ENCODE measurements at regions not wholly inside any gene's neighbourhood (a gene's known extent, or its start where the extent isn't known, plus 50 kb on each side); places are given as distances from the start of the nearest gene placed in this dataset.

DNA sequence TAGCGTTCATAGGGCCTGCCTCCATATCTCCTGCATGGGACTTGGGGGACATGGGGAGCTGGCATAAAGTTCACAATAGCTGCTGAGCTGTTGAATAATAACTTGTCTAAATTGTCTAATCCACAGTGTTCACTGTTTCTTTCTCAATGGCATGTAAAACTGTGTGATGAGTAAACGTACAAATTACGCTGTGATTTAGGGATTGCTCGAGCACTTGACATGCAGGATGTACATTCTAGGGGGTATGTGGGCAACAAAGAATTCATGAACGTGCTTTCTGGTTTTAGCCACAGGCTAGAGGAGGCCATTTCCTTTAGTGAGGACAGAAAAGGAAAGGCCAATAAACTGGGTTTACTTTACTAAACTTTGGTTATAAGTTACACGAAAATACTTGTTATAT, 534.2 kb upstream of the ZWINT start:
- Histone ChIP-seq H3K79me2 (replicated peaks; ENCODE audit: insufficient read depth) (no peaks in the 10 kb centered on the region), H4K20me1 (replicated peaks; ENCODE audit: insufficient read depth) (no peaks in the 10 kb centered on the region), H3K4me2 (no peak overlapping the region), H3K4me1 (ENCODE audit: insufficient read depth) (no peaks in the 10 kb centered on the region), H3K27ac (ENCODE audit: low read depth) (no peak overlapping the region), H3K27me3 (ENCODE audit: insufficient read depth) (no peaks in the 10 kb centered on the region), H3K36me3 (ENCODE audit: insufficient read depth) (no peaks in the 10 kb centered on the region), H3K9me2 (ENCODE audit: insufficient read depth) (no peaks in the 10 kb centered on the region), H2AFZ (no peak overlapping the region), H3K4me3 (no peak overlapping the region), H3F3A (replicated peaks; ENCODE audit: low read depth) (no peaks in the 10 kb centered on the region)
- DNase-seq (ENCODE audit: low spot score) (no peak), ATAC-seq (no peak)
- Mint-ChIP-seq H3K27me3 (ENCODE audit: insufficient read depth, low read depth, poor library complexity) (no peaks in the 10 kb centered on the region), H3K4me3 (no peak overlapping the region), H3K4me1 (no peaks in the 10 kb centered on the region), H3K27ac (no peak overlapping the region), H3K9me3 (0 out of 3 replicates have a peak, but pooled peaks cover 2% of the 10 kb centered on the region), H3K36me3 (ENCODE audit: low read depth) (peaks cover 3% of the 10 kb centered on the region; the same call in 1 of the 3 replicates)
- TF ChIP-seq POLR2AphosphoS5 (IDR thresholded peaks at IDR 0.05; ENCODE audit: low read depth) (no peak), ZNF114 (CRISPR knock-in tag; IDR thresholded peaks at IDR 0.05) (no peak), ZNF331 (CRISPR knock-in tag; IDR thresholded peaks at IDR 0.05; ENCODE audit: low read depth) (no peak), STAT1 (IDR thresholded peaks at IDR 0.05; ENCODE audit: unreplicated experiment) (no peak)

DNA sequence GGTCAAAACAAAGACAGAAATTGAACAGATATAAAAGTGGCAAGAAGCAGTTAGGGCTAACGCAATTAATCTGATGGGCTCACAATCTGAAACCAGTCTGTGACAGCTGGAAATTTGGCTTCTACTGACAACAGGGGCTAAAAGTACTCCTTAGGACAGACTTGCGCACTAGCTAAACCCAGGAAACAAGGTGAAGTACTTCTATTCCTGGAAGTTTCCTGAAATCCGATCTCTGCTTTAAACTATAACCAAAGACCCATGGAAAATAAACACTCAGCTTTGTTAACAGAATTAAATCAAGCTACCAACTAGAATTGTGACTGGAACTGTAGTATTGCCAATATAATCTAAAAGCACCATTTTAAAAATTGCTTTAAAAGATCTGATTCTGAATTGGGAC, 520.2 kb upstream of the ZWINT start:
- ATAC-seq (no peak), DNase-seq (ENCODE audit: low spot score) (no peak)
- Mint-ChIP-seq H3K27me3 (ENCODE audit: insufficient read depth, low read depth, poor library complexity) (no peaks in the 10 kb centered on the region), H3K36me3 (ENCODE audit: low read depth) (no peaks in the 10 kb centered on the region), H3K9me3 (no peaks in the 10 kb centered on the region), H3K4me1 (no peaks in the 10 kb centered on the region), H3K4me3 (no peak overlapping the region), H3K27ac (no peak overlapping the region)
- Histone ChIP-seq H3K4me3 (no peak overlapping the region), H4K20me1 (replicated peaks; ENCODE audit: insufficient read depth) (no peaks in the 10 kb centered on the region), H3K36me3 (ENCODE audit: insufficient read depth) (no peaks in the 10 kb centered on the region), H3K79me2 (replicated peaks; ENCODE audit: insufficient read depth) (no peaks in the 10 kb centered on the region), H2AFZ (no peak overlapping the region), H3K4me2 (no peak overlapping the region), H3K27me3 (ENCODE audit: insufficient read depth) (no peaks in the 10 kb centered on the region), H3F3A (replicated peaks; ENCODE audit: low read depth) (no peaks in the 10 kb centered on the region), H3K9me2 (ENCODE audit: insufficient read depth) (no peaks in the 10 kb centered on the region), H3K4me1 (ENCODE audit: insufficient read depth) (no peaks in the 10 kb centered on the region), H3K27ac (ENCODE audit: low read depth) (no peak overlapping the region)
- TF ChIP-seq, protein P1, sequence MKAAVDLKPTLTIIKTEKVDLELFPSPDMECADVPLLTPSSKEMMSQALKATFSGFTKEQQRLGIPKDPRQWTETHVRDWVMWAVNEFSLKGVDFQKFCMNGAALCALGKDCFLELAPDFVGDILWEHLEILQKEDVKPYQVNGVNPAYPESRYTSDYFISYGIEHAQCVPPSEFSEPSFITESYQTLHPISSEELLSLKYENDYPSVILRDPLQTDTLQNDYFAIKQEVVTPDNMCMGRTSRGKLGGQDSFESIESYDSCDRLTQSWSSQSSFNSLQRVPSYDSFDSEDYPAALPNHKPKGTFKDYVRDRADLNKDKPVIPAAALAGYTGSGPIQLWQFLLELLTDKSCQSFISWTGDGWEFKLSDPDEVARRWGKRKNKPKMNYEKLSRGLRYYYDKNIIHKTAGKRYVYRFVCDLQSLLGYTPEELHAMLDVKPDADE (IDR thresholded peaks at IDR 0.05), result no peak
- TF ChIP-seq NANOG (IDR thresholded peaks at IDR 0.05; ENCODE audit: borderline replicate concordance) (no peak), EZH2 (IDR thresholded peaks at IDR 0.05; ENCODE audit: low read depth, unreplicated experiment) (no peak), ZNF331 (CRISPR knock-in tag; IDR thresholded peaks at IDR 0.05; ENCODE audit: low read depth) (no peak), POLR2AphosphoS5 (IDR thresholded peaks at IDR 0.05; ENCODE audit: low read depth) (no peak), EZH2phosphoT487 (IDR thresholded peaks at IDR 0.05; ENCODE audit: unreplicated experiment) (no peak)
- TF ChIP-seq, protein P2, sequence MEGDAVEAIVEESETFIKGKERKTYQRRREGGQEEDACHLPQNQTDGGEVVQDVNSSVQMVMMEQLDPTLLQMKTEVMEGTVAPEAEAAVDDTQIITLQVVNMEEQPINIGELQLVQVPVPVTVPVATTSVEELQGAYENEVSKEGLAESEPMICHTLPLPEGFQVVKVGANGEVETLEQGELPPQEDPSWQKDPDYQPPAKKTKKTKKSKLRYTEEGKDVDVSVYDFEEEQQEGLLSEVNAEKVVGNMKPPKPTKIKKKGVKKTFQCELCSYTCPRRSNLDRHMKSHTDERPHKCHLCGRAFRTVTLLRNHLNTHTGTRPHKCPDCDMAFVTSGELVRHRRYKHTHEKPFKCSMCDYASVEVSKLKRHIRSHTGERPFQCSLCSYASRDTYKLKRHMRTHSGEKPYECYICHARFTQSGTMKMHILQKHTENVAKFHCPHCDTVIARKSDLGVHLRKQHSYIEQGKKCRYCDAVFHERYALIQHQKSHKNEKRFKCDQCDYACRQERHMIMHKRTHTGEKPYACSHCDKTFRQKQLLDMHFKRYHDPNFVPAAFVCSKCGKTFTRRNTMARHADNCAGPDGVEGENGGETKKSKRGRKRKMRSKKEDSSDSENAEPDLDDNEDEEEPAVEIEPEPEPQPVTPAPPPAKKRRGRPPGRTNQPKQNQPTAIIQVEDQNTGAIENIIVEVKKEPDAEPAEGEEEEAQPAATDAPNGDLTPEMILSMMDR (conservative IDR thresholded peaks at IDR 0.05; ENCODE audit: low read depth in 2 of 2), result no peak
- TF ChIP-seq, protein P3, sequence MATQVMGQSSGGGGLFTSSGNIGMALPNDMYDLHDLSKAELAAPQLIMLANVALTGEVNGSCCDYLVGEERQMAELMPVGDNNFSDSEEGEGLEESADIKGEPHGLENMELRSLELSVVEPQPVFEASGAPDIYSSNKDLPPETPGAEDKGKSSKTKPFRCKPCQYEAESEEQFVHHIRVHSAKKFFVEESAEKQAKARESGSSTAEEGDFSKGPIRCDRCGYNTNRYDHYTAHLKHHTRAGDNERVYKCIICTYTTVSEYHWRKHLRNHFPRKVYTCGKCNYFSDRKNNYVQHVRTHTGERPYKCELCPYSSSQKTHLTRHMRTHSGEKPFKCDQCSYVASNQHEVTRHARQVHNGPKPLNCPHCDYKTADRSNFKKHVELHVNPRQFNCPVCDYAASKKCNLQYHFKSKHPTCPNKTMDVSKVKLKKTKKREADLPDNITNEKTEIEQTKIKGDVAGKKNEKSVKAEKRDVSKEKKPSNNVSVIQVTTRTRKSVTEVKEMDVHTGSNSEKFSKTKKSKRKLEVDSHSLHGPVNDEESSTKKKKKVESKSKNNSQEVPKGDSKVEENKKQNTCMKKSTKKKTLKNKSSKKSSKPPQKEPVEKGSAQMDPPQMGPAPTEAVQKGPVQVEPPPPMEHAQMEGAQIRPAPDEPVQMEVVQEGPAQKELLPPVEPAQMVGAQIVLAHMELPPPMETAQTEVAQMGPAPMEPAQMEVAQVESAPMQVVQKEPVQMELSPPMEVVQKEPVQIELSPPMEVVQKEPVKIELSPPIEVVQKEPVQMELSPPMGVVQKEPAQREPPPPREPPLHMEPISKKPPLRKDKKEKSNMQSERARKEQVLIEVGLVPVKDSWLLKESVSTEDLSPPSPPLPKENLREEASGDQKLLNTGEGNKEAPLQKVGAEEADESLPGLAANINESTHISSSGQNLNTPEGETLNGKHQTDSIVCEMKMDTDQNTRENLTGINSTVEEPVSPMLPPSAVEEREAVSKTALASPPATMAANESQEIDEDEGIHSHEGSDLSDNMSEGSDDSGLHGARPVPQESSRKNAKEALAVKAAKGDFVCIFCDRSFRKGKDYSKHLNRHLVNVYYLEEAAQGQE (IDR thresholded peaks at IDR 0.05; ENCODE audit: unreplicated experiment), result no peak
